Astrocyte (in vitro differentiated cells and primary cell): ENCODE measurements at regions not wholly inside any gene's neighbourhood (a gene's known extent, or its start where the extent isn't known, plus 50 kb on each side); places are given as distances from the start of the nearest gene placed in this dataset.

ENCODE experiments used
- DNase-seq: peaks from one replicate; pipeline ENCODE4 v3.0.0-alpha.2; 2010; ENCODE audit warnings: low read depth
- FAIRE-seq: peaks from 2 replicates; lab custom pipeline; 2011; peaks lifted over from hg19 to GRCh38; lab: Jason Lieb, UNC
- H2AFZ ChIP-seq: 2 replicates; pipeline ENCODE4 v1.6.0; 2012; ENCODE audit warnings: low read depth, low read length, inconsistent platforms
- H3K27ac ChIP-seq: 2 replicates; pipeline ENCODE4 v1.5.1; 2011; ENCODE audit warnings: low read depth, low read length, inconsistent platforms
- H3K27me3 ChIP-seq: 2 replicates; pipeline ENCODE4 v1.6.0; 2011; ENCODE audit warnings: low read length, inconsistent platforms; ENCODE audit not compliant: insufficient read depth
- H3K36me3 ChIP-seq: 2 replicates; pipeline ENCODE4 v1.5.1; 2011; ENCODE audit warnings: low read length, inconsistent platforms; ENCODE audit not compliant: insufficient read depth
- H3K4me1 ChIP-seq: 2 replicates; pipeline ENCODE4 v1.5.1; 2011; ENCODE audit warnings: low read length, inconsistent platforms; ENCODE audit not compliant: insufficient read depth
- H3K4me2 ChIP-seq: 2 replicates; pipeline ENCODE4 v1.6.0; 2012; ENCODE audit warnings: low read length, inconsistent platforms
- H3K4me3 ChIP-seq: 2 replicates; pipeline ENCODE4 v1.5.1; 2011; ENCODE audit warnings: low read depth, mild to moderate bottlenecking, low read length, inconsistent platforms; ENCODE audit not compliant: insufficient read depth
- H3K79me2 ChIP-seq: 2 replicates; pipeline ENCODE4 v1.6.0; 2012; ENCODE audit warnings: mild to moderate bottlenecking, low read length, inconsistent platforms; ENCODE audit not compliant: insufficient read depth
- H3K9ac ChIP-seq: 2 replicates; pipeline ENCODE4 v1.6.0; 2012; ENCODE audit warnings: mild to moderate bottlenecking, low read length, inconsistent platforms
- H3K9me3 ChIP-seq: 2 replicates; pipeline ENCODE4 v1.5.1; 2012; ENCODE audit warnings: low read depth, mild to moderate bottlenecking, low read length, inconsistent platforms; ENCODE audit not compliant: insufficient read depth
- H4K20me1 ChIP-seq: 2 replicates; pipeline ENCODE4 v1.6.0; 2012; ENCODE audit warnings: low read length, inconsistent platforms; ENCODE audit not compliant: insufficient read depth
- H3K27ac Mint-ChIP-seq: one replicate; pipeline ENCODE4 v1.8.0; 2021; ENCODE audit warnings: mild to moderate bottlenecking, mixed read lengths; ENCODE audit not compliant: unreplicated experiment
- H3K27me3 Mint-ChIP-seq: one replicate; pipeline ENCODE4 v1.8.0; 2021; ENCODE audit warnings: low read depth, mixed read lengths; ENCODE audit not compliant: unreplicated experiment
- H3K36me3 Mint-ChIP-seq: one replicate; pipeline ENCODE4 v1.8.0; 2021; ENCODE audit warnings: low read depth, mixed read lengths; ENCODE audit not compliant: unreplicated experiment
- H3K4me1 Mint-ChIP-seq: one replicate; pipeline ENCODE4 v1.8.0; 2021; ENCODE audit warnings: low read depth, mixed read lengths; ENCODE audit not compliant: unreplicated experiment
- H3K4me3 Mint-ChIP-seq: one replicate; pipeline ENCODE4 v1.8.0; 2021; ENCODE audit warnings: mild to moderate bottlenecking, moderate library complexity, mixed read lengths; ENCODE audit not compliant: unreplicated experiment
- H3K9me3 Mint-ChIP-seq: one replicate; pipeline ENCODE4 v1.8.0; 2021; ENCODE audit warnings: mild to moderate bottlenecking, mixed read lengths; ENCODE audit not compliant: unreplicated experiment
- CTCF ChIP-seq: IDR thresholded peaks from 2 replicates; pipeline ENCODE4 v1.5.1; 2011; ENCODE audit warnings: low read depth, mild to moderate bottlenecking, inconsistent platforms, low read length, moderate library complexity; ENCODE audit not compliant: insufficient read depth
- EZH2 ChIP-seq: IDR thresholded peaks from 2 replicates; pipeline ENCODE4 v1.6.1; 2012; ENCODE audit warnings: mild to moderate bottlenecking, low read length, inconsistent platforms; ENCODE audit not compliant: insufficient read depth

- Histone ChIP-seq H3K9me3 (no peaks in the 10 kb centered on the region), H4K20me1 (no peaks in the 10 kb centered on the region), H3K27me3 (no peaks in the 10 kb centered on the region), H3K4me1 (no peaks in the 10 kb centered on the region), H3K4me3 (no peak overlapping the region), H3K79me2 (no peaks in the 10 kb centered on the region), H3K27ac (no peak overlapping the region), H3K9ac (no peak overlapping the region), H3K36me3 (no peaks in the 10 kb centered on the region), H2AFZ (no peak overlapping the region), H3K4me2 (no peak overlapping the region)
- peak; percentile 28 for DNase-seq
- Mint-ChIP-seq H3K9me3 (no peaks in the 10 kb centered on the region), H3K27me3 (no peaks in the 10 kb centered on the region), H3K4me1 (peaks cover 11% of the 10 kb centered on the region), H3K4me3 (no peak overlapping the region), H3K36me3 (no peaks in the 10 kb centered on the region), H3K27ac (no peak overlapping the region)
- TF ChIP-seq CTCF = no peak
- TF ChIP-seq EZH2 = no peak
- no peak for FAIRE-seq
Observed at GRCh38 chr7:124692425-124692824, 73.2 kb downstream of the GPR37 start.

GRCh38 chr7:124690840-124691239 lies 74.8 kb downstream of the GPR37 start:
- H4K20me1 ChIP-seq = no peaks in the 10 kb centered on the region
- H3K36me3 ChIP-seq = no peaks in the 10 kb centered on the region
- DNase-seq (no peak), FAIRE-seq (no peak)
- H3K79me2 ChIP-seq = no peaks in the 10 kb centered on the region
- no peaks in the 10 kb centered on the region for H3K4me1 ChIP-seq
- no peaks in the 10 kb centered on the region for H3K9me3 ChIP-seq
- H3K27me3 Mint-ChIP-seq = no peaks in the 10 kb centered on the region
- no peaks in the 10 kb centered on the region for H3K36me3 Mint-ChIP-seq
- no peak overlapping the region for H3K4me3 Mint-ChIP-seq
- H2AFZ ChIP-seq = no peak overlapping the region
- peaks cover 11% of the 10 kb centered on the region for H3K4me1 Mint-ChIP-seq
- H3K4me2 ChIP-seq = no peak overlapping the region
- H3K27ac Mint-ChIP-seq = no peak overlapping the region
- H3K9me3 Mint-ChIP-seq = no peaks in the 10 kb centered on the region
- no peak overlapping the region for H3K4me3 ChIP-seq
- H3K27ac ChIP-seq = no peak overlapping the region
- H3K27me3 ChIP-seq = no peaks in the 10 kb centered on the region
- TF ChIP-seq CTCF (no peak), EZH2 (no peak)
- H3K9ac ChIP-seq = no peak overlapping the region

- H3K9me3 ChIP-seq = no peaks in the 10 kb centered on the region
- no peak overlapping the region for H3K27ac ChIP-seq
- FAIRE-seq = no peak
- H4K20me1 ChIP-seq = no peaks in the 10 kb centered on the region
- Mint-ChIP-seq H3K4me1 (peaks cover 11% of the 10 kb centered on the region), H3K27ac (no peak overlapping the region), H3K4me3 (no peak overlapping the region), H3K27me3 (no peaks in the 10 kb centered on the region), H3K36me3 (no peaks in the 10 kb centered on the region), H3K9me3 (no peaks in the 10 kb centered on the region)
- H3K79me2 ChIP-seq = no peaks in the 10 kb centered on the region
- no peak overlapping the region for H3K9ac ChIP-seq
- no peaks in the 10 kb centered on the region for H3K27me3 ChIP-seq
- no peak for TF ChIP-seq CTCF
- no peak for TF ChIP-seq EZH2
- DNase-seq = no peak
- no peaks in the 10 kb centered on the region for H3K4me1 ChIP-seq
- no peak overlapping the region for H3K4me3 ChIP-seq
- H3K36me3 ChIP-seq = no peaks in the 10 kb centered on the region
- H3K4me2 ChIP-seq = no peak overlapping the region
- H2AFZ ChIP-seq = no peak overlapping the region
Observed at GRCh38 chr7:124689931-124690330, 75.7 kb downstream of the GPR37 start.
